GM21526 (cell line): ENCODE measurements at regions not wholly inside any gene's neighbourhood (a gene's known extent, or its start where the extent isn't known, plus 50 kb on each side); places are given as distances from the start of the nearest gene placed in this dataset.
"Not testable (repeated sequence)": the region's sequence is repeated elsewhere in the genome, so short reads cannot be mapped to it uniquely, and the experiment has no call there.

Experiments
- ATAC-seq: cut with Tn5 transposase; IDR thresholded peaks from one replicate; pipeline ENCODE4 v1.9.1; 2021; ENCODE audit warnings: moderate library complexity; ENCODE audit not compliant: unreplicated experiment, low FRiP score

- ATAC-seq = not testable (repeated sequence)
Observed at GRCh38 chr4:114334363-114334762, 264.2 kb upstream of the UGT8 start.

DNA sequence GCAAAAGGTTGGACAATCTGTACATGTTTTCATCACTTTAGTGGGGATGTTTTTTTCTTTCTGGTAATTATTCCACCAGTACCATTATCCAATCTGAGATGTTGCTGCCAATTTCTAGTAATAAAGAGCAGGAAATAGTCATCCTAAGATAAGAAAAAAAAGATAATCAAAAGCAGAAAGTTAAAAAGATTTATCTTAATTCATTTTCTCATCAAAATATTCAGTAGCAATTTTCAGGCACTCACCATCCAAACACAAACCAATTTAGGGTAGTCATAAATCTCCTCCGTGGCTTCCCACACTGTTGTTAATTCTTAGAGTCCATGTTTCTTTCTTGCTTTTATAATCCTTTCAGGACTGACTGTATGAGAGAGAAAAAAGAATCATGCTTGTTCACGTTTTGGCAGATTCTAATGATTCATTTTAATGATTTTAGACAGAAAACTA is 263.7 kb upstream of the UGT8 start:
- no peak for ATAC-seq

GRCh38 chr4:114335339-114335738 is 263.3 kb upstream of the UGT8 start:
- ATAC-seq = no peak

DNA sequence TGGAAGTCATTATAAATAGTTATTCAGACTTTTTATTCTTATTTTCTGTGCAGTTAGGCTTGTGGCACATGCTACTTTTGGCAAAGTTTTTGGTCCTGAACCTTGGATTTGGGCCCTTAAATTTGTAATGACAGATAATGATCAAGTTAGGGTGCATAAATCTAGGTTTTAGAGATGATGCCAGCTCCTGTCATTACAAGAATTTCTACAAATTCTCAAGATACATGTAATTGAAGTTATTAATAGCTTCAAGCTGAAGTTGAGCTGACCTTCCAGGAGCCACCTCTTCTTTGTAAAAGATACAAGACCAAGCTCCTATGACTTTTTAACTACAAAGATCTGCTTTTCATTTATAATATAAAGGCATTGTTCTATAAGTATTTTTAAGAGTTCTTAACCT is 255.6 kb upstream of the UGT8 start:
- no peak for ATAC-seq

- ATAC-seq = no peak
Observed at GRCh38 chr4:114349543-114350175, 248.9 kb upstream of the UGT8 start.

DNA sequence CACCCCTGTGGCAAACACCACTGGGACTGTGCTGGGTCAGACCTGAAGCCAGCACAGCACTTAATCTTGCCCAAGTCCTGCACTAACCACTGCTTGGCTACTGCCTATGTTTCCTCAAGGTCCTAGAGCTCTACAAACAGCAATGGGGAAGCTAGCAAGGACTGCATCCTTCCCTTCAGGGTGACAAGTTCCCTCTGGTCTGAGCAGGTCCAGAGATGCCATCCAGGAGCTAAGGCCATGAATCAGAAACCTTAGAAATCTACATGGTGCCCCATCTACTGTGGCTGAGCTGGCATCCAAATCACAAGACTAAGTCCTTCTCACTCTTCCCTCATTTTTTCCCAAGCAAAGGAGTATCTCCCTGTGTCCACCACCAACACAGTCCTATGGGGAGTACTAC is 239.7 kb upstream of the UGT8 start:
- ATAC-seq = no peak

GRCh38 chr4:114361249-114361648 is 237.4 kb upstream of the UGT8 start:
- ATAC-seq = no peak

GRCh38 chr4:114364857-114365256 is 233.8 kb upstream of the UGT8 start:
- ATAC-seq = no peak

GRCh38 chr4:114365591-114365990 is 233.0 kb upstream of the UGT8 start:
- no peak for ATAC-seq

GRCh38 chr4:114366368-114366767 is 232.2 kb upstream of the UGT8 start:
- no peak for ATAC-seq

DNA sequence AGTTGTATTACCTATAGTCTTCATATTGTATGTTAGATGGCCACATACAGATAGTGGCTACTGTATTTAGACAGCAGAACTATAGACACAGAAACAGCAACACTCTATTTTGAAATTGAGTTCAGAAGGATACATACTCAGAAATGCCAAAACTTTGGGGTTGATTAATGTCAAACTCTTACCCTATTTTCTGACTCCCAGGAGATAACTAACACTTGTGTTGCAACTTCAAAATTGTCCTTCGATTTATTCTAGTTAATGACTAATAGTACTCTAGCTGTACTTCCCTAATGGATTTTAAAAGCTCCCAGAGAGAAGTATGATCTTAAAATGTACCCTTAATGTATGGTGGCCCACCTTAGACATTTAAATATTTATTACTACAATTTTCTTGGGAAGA is 229.9 kb upstream of the UGT8 start:
- no peak for ATAC-seq

GRCh38 chr4:114373508-114373907 is 225.1 kb upstream of the UGT8 start:
- no peak for ATAC-seq

- ATAC-seq = no peak
Observed at GRCh38 chr4:114378305-114378903, 220.2 kb upstream of the UGT8 start.

GRCh38 chr4:114383067-114383466 is 215.5 kb upstream of the UGT8 start:
- ATAC-seq = no peak

GRCh38 chr4:114383721-114384120 is 214.9 kb upstream of the UGT8 start:
- no peak for ATAC-seq

GRCh38 chr4:114384629-114385028 is 214.0 kb upstream of the UGT8 start:
- no peak for ATAC-seq

DNA sequence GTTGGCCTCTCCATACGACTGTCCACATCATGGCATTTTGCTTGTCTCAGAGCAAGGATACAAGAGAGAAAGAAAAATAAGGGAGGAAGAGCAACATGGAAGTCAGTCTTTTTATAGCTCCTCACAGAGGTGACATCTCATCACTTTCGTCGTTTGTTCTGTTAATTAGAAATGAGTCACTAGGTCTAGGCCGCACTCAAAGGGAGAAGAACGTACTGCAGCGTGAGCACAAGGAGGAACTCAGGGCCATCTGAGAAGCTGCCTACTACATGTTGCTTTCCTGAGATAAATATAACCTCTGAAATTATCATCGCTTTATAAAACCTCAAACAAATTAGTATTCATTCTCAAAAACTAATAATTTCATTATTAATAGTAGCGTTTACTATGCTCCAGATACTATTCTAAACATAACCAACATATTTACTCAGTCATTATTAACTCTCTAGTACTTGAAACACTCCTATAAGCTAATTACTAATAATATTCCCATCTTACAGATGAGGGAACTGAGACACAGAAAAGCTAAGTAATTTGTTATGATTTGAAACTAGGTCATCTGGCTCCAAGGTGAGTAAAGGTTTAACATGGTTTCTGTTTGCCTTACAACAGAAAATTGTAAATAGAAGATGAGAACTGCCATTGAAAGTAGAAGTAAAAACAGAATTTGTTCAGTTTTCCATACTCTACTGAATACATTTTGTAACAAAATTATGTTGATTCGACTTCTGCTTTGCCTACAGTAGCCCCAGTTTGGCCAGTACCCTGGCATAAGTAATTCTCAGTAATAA is 213.2 kb upstream of the UGT8 start:
- peak; percentile 50 for ATAC-seq

DNA sequence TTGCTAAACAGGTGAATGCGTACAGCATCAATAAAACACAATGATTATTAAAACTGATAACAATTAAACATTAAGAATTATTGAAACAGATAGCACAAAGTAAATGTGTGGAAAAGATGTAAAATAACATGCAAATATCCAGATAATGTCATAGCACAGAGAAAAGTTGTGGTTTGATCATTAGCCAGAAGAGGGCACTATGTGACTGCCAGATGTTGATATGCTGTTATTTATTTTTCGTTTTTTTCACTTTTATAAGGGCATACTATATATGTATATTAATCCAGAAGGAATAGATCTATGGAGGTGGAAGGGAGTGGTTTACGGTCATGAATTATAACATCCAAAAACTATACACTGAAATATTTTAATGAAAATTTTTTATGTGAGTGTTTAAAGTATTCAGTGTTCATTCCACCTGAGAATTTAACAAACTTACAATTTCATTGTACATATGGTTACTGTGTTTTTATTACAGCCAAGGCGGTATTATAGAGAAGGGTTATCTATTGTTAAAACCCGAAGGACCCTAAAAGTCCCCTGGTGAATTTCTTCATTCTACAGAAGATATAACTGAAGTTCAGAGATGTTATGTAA is 211.9 kb upstream of the UGT8 start:
- no peak for ATAC-seq

- no peak for ATAC-seq
Observed at GRCh38 chr4:114389070-114389685, 209.4 kb upstream of the UGT8 start.

DNA sequence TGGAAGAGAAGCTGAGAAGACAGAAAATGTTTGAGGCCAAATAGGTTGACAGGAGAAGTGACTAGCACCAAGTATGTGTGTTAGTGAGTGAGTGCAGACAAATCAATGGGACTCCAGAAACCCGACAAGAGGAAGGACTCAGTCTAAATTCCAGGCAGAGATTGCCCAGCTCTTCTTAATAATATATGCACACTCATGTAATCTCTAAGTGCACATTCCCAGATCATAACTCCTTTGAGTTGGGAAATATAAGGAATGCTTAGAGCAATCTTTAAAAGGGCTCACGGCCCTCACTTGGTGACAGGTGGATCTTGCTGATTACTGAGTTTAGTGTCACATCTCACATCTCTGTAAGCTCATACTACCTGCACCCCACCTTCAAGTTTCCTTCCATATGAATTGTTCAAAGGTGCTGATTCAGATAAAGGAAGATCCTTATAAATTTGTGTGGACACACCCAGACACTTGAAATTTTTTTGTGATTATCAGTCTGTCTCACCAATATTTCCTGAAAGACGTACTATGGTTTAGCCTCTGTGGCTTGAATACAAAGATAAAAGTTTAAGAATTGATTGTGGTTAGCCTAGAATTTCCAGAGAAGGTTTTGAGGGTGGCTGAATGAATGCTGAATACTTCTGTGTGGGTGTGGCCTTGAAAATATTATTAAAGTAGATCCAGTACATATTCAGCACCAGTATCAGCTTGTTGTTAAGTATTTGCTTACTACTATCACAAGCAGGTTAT is 205.1 kb upstream of the UGT8 start:
- no peak for ATAC-seq
